GM12874 (cell line): ENCODE measurements at regions not wholly inside any gene's neighbourhood (a gene's known extent, or its start where the extent isn't known, plus 50 kb on each side); places are given as distances from the start of the nearest gene placed in this dataset.

ENCODE experiments used
- CTCF ChIP-seq: IDR thresholded peaks from 2 replicates; pipeline ENCODE4 v1.5.1; 2011; ENCODE audit warnings: low read depth, mild to moderate bottlenecking, control low read depth, low read length, moderate library complexity; ENCODE audit not compliant: insufficient read depth

- no peak for TF ChIP-seq CTCF
Measured at GRCh38 chr10:62981096-62981495, 152.0 kb upstream of the NRBF2 start.

GRCh38 chr10:62980687-62981086, 152.4 kb upstream of the NRBF2 start:
- TF ChIP-seq CTCF, result no peak

- TF ChIP-seq CTCF, result no peak
Measured at GRCh38 chr10:62979921-62980320, 153.2 kb upstream of the NRBF2 start.

- no peak for TF ChIP-seq CTCF
Measured at GRCh38 chr10:62978482-62978881, 154.6 kb upstream of the NRBF2 start.

- no peak for TF ChIP-seq CTCF
Measured at GRCh38 chr10:62972103-62972502, 155.9 kb upstream of the EGR2 start.

- TF ChIP-seq CTCF, result no peak
Measured at GRCh38 chr10:62964026-62964425, 147.9 kb upstream of the EGR2 start.

- no peak for TF ChIP-seq CTCF
Measured at GRCh38 chr10:62961951-62962523, 145.9 kb upstream of the EGR2 start.
